ENCODE measurements at regions not wholly inside any gene's neighbourhood (a gene's known extent, or its start where the extent isn't known, plus 50 kb on each side); places are given as distances from the start of the nearest gene placed in this dataset.

- no peak for TF ChIP-seq POLR2A (IDR thresholded peaks at IDR 0.05)
- TF ChIP-seq CTCF (IDR thresholded peaks at IDR 0.05): no peak
Observed at GRCh38 chr6:74705451-74705850, 500.4 kb downstream of the COL12A1 start.

Measured in uterus (tissue), 2 donors.